ENCODE measurements at regions not wholly inside any gene's neighbourhood (a gene's known extent, or its start where the extent isn't known, plus 50 kb on each side); places are given as distances from the start of the nearest gene placed in this dataset.

DNA sequence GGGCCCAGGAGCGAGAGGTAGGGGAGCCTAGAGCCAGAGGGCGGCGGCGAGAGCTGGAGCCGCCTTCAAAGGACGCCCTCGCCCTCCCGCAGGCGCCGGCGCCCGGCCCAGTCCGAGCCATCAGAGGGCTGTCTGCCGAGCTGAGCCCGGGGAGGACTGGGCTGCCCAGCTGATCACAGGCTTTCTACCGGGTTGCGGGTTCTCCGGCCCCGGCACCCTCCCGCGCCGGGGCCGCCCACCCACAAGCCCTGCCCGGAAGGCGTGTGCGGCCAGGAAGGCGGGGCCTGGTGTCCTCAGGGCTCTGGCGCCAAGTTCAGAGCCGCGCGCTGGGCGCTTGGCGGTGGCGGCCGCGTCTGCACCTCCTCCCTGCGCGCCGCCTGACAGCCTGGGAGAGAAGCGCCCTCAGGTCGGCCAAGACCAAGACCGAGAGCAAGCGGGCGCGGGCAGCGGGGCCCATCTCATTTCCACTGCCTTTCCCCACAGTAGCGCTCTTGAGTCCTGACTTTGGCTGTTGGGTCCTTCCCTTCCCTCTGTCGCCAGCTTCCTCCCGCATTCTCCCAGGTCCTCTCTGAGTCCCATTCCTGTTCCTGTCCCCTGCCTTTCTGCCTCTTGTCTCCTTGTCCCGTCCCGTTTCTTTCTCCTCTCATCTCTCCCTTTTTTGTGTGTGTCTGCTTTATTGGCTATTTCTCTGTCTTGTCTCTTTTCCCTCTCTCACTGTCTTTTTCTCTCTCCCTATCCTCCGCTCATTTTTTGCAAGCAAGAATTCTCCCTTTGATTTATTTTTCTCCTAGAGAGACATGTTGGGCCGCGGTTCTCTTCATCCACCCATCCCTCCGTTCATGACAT, 60.6 kb upstream of the MSMB start (continued):
- no peak for TF ChIP-seq ZNF274 (IDR thresholded peaks at IDR 0.05; ENCODE audit: borderline replicate concordance, low read depth, low read length)
- TF ChIP-seq BCL6 (CRISPR knock-in tag; IDR thresholded peaks at IDR 0.05), result no peak
- no peak for TF ChIP-seq ELF1 (tag; IDR thresholded peaks at IDR 0.05)
- TF ChIP-seq NFIX (CRISPR knock-in tag; IDR thresholded peaks at IDR 0.05; ENCODE audit: low read depth), result no peak
- 0 out of 2 replicates have a peak, but pooled peaks have one; percentile 28 for TF ChIP-seq HDAC8 (tag; IDR thresholded peaks at IDR 0.05)
- TF ChIP-seq, protein P1, sequence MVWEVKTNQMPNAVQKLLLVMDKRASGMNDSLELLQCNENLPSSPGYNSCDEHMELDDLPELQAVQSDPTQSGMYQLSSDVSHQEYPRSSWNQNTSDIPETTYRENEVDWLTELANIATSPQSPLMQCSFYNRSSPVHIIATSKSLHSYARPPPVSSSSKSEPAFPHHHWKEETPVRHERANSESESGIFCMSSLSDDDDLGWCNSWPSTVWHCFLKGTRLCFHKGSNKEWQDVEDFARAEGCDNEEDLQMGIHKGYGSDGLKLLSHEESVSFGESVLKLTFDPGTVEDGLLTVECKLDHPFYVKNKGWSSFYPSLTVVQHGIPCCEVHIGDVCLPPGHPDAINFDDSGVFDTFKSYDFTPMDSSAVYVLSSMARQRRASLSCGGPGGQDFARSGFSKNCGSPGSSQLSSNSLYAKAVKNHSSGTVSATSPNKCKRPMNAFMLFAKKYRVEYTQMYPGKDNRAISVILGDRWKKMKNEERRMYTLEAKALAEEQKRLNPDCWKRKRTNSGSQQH (CRISPR knock-in tag; IDR thresholded peaks at IDR 0.05), result peak; percentile 95
- TF ChIP-seq, protein P2, sequence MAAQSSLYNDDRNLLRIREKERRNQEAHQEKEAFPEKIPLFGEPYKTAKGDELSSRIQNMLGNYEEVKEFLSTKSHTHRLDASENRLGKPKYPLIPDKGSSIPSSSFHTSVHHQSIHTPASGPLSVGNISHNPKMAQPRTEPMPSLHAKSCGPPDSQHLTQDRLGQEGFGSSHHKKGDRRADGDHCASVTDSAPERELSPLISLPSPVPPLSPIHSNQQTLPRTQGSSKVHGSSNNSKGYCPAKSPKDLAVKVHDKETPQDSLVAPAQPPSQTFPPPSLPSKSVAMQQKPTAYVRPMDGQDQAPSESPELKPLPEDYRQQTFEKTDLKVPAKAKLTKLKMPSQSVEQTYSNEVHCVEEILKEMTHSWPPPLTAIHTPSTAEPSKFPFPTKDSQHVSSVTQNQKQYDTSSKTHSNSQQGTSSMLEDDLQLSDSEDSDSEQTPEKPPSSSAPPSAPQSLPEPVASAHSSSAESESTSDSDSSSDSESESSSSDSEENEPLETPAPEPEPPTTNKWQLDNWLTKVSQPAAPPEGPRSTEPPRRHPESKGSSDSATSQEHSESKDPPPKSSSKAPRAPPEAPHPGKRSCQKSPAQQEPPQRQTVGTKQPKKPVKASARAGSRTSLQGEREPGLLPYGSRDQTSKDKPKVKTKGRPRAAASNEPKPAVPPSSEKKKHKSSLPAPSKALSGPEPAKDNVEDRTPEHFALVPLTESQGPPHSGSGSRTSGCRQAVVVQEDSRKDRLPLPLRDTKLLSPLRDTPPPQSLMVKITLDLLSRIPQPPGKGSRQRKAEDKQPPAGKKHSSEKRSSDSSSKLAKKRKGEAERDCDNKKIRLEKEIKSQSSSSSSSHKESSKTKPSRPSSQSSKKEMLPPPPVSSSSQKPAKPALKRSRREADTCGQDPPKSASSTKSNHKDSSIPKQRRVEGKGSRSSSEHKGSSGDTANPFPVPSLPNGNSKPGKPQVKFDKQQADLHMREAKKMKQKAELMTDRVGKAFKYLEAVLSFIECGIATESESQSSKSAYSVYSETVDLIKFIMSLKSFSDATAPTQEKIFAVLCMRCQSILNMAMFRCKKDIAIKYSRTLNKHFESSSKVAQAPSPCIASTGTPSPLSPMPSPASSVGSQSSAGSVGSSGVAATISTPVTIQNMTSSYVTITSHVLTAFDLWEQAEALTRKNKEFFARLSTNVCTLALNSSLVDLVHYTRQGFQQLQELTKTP (IDR thresholded peaks at IDR 0.05; ENCODE audit: low read depth in 1 of 2, partially characterized antibody in 2 of 2), result peak; percentile 42 to 48
- TF ChIP-seq ZNF431 (CRISPR knock-in tag; IDR thresholded peaks at IDR 0.05), result no peak
- TF ChIP-seq GTF2F1 (IDR thresholded peaks at IDR 0.05; ENCODE audit: low read depth, low read length), result no peak
- TF ChIP-seq FOXJ2 (tag; IDR thresholded peaks at IDR 0.05), result no peak
- TF ChIP-seq, protein P3, sequence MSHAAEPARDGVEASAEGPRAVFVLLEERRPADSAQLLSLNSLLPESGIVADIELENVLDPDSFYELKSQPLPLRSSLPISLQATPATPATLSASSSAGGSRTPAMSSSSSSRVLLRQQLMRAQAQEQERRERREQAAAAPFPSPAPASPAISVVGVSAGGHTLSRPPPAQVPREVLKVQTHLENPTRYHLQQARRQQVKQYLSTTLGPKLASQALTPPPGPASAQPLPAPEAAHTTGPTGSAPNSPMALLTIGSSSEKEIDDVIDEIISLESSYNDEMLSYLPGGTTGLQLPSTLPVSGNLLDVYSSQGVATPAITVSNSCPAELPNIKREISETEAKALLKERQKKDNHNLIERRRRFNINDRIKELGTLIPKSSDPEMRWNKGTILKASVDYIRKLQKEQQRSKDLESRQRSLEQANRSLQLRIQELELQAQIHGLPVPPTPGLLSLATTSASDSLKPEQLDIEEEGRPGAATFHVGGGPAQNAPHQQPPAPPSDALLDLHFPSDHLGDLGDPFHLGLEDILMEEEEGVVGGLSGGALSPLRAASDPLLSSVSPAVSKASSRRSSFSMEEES (CRISPR knock-in tag; IDR thresholded peaks at IDR 0.05), result no peak
- TF ChIP-seq, protein P4, sequence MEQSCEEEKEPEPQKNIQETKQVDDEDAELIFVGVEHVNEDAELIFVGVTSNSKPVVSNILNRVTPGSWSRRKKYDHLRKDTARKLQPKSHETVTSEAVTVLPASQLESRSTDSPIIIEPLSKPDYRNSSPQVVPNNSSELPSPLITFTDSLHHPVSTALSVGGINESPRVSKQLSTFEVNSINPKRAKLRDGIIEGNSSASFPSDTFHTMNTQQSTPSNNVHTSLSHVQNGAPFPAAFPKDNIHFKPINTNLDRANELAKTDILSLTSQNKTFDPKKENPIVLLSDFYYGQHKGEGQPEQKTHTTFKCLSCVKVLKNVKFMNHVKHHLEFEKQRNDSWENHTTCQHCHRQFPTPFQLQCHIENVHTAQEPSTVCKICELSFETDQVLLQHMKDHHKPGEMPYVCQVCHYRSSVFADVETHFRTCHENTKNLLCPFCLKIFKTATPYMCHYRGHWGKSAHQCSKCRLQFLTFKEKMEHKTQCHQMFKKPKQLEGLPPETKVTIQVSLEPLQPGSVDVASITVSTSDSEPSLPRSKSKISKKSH (CRISPR knock-in tag; IDR thresholded peaks at IDR 0.05), result no peak
- no peak for TF ChIP-seq ZNF696 (CRISPR knock-in tag; conservative IDR thresholded peaks at IDR 0.05)
- no peak for TF ChIP-seq KLF13 (tag; IDR thresholded peaks at IDR 0.05; ENCODE audit: borderline replicate concordance, low read depth)
- no peak for TF ChIP-seq ILK (tag; IDR thresholded peaks at IDR 0.05; ENCODE audit: borderline replicate concordance, low read depth)
- no peak for TF ChIP-seq ZNF175 (CRISPR knock-in tag; IDR thresholded peaks at IDR 0.05; ENCODE audit: low read depth)
- no peak for TF ChIP-seq STAT5B (CRISPR knock-in tag; IDR thresholded peaks at IDR 0.05)
- no peak for TF ChIP-seq SPI1 (IDR thresholded peaks at IDR 0.05; ENCODE audit: borderline replicate concordance, low read depth, low read length)
- TF ChIP-seq CEBPB (tag; IDR thresholded peaks at IDR 0.05), result no peak

All from K562 (cell line).